A673 (cell line): ENCODE measurements at regions not wholly inside any gene's neighbourhood (a gene's known extent, or its start where the extent isn't known, plus 50 kb on each side); places are given as distances from the start of the nearest gene placed in this dataset.

ENCODE experiments used
- BruUV-seq: library from RNA; stranded (reverse); fragments of 400-500 nt; replicated peaks from 2 replicates; lab custom pipeline; 2021; lab: Mats Ljungman, UMichigan
- CTCF ChIA-PET: fragments of 300-600 bp; sonication (Branson Sonifier 250); formaldehyde crosslinking; loops from one replicate; lab custom pipeline; 2022; ENCODE audit warnings: antibody characterized with exemption; lab: Charles Lee
- POLR2A ChIA-PET: fragments of 300-600 bp; sonication (Branson Sonifier 250); formaldehyde crosslinking; loops from one replicate; lab custom pipeline; 2022; ENCODE audit warnings: antibody characterized with exemption; ENCODE audit not compliant: low non-redundant PET; lab: Charles Lee
- DNase-seq: peaks from one replicate; pipeline ENCODE4 v3.0.0-alpha.2; 2015; ENCODE audit warnings: low spot score
- H3K27ac ChIP-seq: fragments of 200-600 bp; sonication (generic); 2 replicates; pipeline ENCODE4 v1.5.1; 2016; ENCODE audit warnings: mixed run types, low read depth, mild to moderate bottlenecking, mixed read lengths, antibody characterized with exemption, low read length; ENCODE audit not compliant: poor library complexity, severe bottlenecking
- H3K27me3 ChIP-seq: fragments of 200-600 bp; sonication (generic); replicated peaks from 2 replicates; pipeline ENCODE4 v1.6.1; 2017; ENCODE audit warnings: mixed run types, low read depth, mild to moderate bottlenecking, mixed read lengths, antibody characterized with exemption, low read length; ENCODE audit not compliant: insufficient read depth, poor library complexity
- H3K36me3 ChIP-seq: fragments of 200-600 bp; sonication (generic); 2 replicates; pipeline ENCODE4 v1.6.1; 2016; ENCODE audit warnings: mixed run types, mild to moderate bottlenecking, mixed read lengths, antibody characterized with exemption, low read length; ENCODE audit not compliant: insufficient read depth, poor library complexity, severe bottlenecking
- H3K4me1 ChIP-seq: fragments of 200-600 bp; sonication (generic); 2 replicates; pipeline ENCODE4 v1.6.1; 2017; ENCODE audit warnings: mixed run types, mild to moderate bottlenecking, mixed read lengths, antibody characterized with exemption, low read length; ENCODE audit not compliant: insufficient read depth, poor library complexity, severe bottlenecking
- H3K4me3 ChIP-seq: fragments of 200-600 bp; sonication (generic); 2 replicates; pipeline ENCODE4 v1.5.1; 2016; ENCODE audit warnings: low read depth, mixed run types, mild to moderate bottlenecking, mixed read lengths, low read length; ENCODE audit not compliant: poor library complexity, severe bottlenecking
- H3K9me3 ChIP-seq: fragments of 200-600 bp; sonication (generic); 2 replicates; pipeline ENCODE4 v1.6.1; 2016; ENCODE audit warnings: mixed run types, low read depth, mild to moderate bottlenecking, mixed read lengths, antibody characterized with exemption, low read length; ENCODE audit not compliant: poor library complexity, severe bottlenecking
- EZH2 ChIP-seq: fragments of 200-600 bp; sonication (generic); IDR thresholded peaks from 2 replicates; pipeline ENCODE4 v1.6.1; 2017; ENCODE audit warnings: borderline replicate concordance, low read depth, mild to moderate bottlenecking, mixed read lengths, antibody characterized with exemption, low read length; ENCODE audit not compliant: poor library complexity, severe bottlenecking
- intact Hi-C: fragments of 100-400 bp; cut with micrococcal nuclease; formaldehyde crosslinking; loops from one replicate; pipeline ENCODE4 v1.10.0; 2022; ENCODE audit not compliant: unreplicated experiment
- TF ChIP-seq, protein P1 (sequence below): fragments of 300-800, 200-600 bp; sonication (generic); conservative IDR thresholded peaks from 2 replicates; pipeline ENCODE4 v1.5.1; 2017; ENCODE audit warnings: low read depth, mild to moderate bottlenecking, antibody characterized with exemption, low read length, moderate library complexity, mixed read lengths

DNA sequence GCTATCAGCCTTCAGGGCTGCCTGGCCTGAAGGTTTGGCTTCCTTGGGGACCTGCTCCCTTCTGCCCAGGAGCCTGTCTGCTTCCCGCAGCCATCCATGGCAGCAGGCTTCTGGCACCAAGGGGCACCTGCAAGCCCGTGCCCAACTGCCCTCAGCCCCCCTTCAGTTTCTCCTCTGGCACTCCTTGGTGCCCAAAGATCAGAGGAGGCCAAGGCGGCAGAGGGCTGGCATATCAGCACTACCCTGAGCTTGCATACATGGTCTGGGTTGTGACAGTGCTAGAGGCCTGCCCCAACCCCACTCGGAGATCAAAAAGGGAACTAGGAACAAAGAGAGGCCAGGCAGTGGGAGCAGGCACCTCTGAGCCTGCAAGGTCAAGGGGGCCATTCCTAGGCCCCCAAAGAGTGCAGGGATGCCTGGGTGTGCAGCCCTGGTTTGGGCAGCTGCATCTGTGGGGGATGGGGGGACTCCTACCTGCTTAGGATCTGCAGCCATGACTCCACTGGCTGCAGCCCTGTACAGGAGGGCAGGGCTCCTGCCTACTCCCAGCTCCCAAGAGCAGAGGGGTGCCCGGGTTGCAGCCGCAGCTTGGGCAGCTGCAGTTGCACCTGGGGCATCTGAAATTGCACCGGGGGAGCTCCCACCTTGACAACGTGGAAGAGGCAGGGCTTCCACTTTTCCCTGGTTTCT, 76.2 kb upstream of the TP63 start:
- H3K27ac ChIP-seq, result no peak overlapping the region
- DNase-seq, result no peak
- peaks cover 13% of the 10 kb centered on the region for H3K9me3 ChIP-seq
- H3K27me3 ChIP-seq, result no peaks in the 10 kb centered on the region
- no peaks in the 10 kb centered on the region for H3K4me1 ChIP-seq
- H3K36me3 ChIP-seq, result no peaks in the 10 kb centered on the region
- ChIA-PET POLR2A (no interaction called here), CTCF (no interaction called here)
- no TSS peak for BruUV-seq
- TF ChIP-seq, protein P1, sequence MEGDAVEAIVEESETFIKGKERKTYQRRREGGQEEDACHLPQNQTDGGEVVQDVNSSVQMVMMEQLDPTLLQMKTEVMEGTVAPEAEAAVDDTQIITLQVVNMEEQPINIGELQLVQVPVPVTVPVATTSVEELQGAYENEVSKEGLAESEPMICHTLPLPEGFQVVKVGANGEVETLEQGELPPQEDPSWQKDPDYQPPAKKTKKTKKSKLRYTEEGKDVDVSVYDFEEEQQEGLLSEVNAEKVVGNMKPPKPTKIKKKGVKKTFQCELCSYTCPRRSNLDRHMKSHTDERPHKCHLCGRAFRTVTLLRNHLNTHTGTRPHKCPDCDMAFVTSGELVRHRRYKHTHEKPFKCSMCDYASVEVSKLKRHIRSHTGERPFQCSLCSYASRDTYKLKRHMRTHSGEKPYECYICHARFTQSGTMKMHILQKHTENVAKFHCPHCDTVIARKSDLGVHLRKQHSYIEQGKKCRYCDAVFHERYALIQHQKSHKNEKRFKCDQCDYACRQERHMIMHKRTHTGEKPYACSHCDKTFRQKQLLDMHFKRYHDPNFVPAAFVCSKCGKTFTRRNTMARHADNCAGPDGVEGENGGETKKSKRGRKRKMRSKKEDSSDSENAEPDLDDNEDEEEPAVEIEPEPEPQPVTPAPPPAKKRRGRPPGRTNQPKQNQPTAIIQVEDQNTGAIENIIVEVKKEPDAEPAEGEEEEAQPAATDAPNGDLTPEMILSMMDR, result no peak
- TF ChIP-seq EZH2, result no peak
- H3K4me3 ChIP-seq, result no peak overlapping the region
- intact Hi-C loops, result no loop called here

DNA sequence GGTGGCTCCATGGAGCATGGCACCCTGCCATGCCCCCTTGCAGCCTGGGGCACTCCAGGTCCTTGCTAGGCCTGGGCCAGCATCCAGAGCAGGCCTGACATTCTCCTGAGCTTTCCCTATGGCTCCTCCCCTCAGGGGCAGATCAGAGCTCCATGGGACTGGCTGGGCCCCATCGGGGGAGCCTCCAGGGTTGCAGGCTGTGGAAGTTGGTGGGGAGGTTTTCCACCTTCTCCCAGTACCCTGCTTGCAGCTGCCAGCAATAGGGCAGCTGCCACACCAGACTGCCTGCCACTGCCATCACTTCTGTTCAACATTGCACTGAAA, 75.7 kb upstream of the TP63 start:
- ChIA-PET CTCF (no interaction called here), POLR2A (no interaction called here)
- DNase-seq, result no peak
- BruUV-seq, result no TSS peak
- H3K27ac ChIP-seq, result no peak overlapping the region
- no peaks in the 10 kb centered on the region for H3K36me3 ChIP-seq
- TF ChIP-seq EZH2, result no peak
- TF ChIP-seq, protein P1, result no peak
- no peak overlapping the region for H3K4me3 ChIP-seq
- peaks cover 9% of the 10 kb centered on the region for H3K9me3 ChIP-seq
- H3K27me3 ChIP-seq, result no peaks in the 10 kb centered on the region
- no peaks in the 10 kb centered on the region for H3K4me1 ChIP-seq
- intact Hi-C loops, result no loop called here

DNA sequence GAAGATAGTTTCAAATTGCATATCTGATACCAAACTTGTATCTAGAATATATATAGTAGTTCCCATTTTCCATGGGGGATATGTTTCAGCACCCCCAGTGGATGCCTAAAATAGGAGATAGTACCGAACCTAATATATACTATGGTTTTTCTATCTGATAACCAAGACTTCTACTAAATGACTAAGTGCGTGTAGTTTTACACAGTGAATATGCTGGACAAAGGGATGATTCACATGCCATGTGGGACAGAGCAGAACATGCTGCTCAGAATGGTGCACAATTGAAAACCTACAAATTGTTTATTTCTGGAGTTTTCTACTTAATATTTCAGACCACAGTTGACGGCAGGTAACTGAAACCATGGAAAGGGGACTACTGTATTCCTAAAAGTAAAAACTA, 73.4 kb upstream of the TP63 start:
- TF ChIP-seq, protein P1, result no peak
- TF ChIP-seq EZH2, result no peak
- Histone ChIP-seq H3K4me3 (no peak overlapping the region), H3K36me3 (no peaks in the 10 kb centered on the region), H3K4me1 (no peaks in the 10 kb centered on the region), H3K9me3 (no peaks in the 10 kb centered on the region), H3K27me3 (no peaks in the 10 kb centered on the region), H3K27ac (no peak overlapping the region)
- DNase-seq, result no peak
- ChIA-PET POLR2A (no interaction called here), CTCF (no interaction called here)
- intact Hi-C loops, result no loop called here
- BruUV-seq, result no TSS peak
